Stomach (tissue), 8 donors: ENCODE measurements at regions not wholly inside any gene's neighbourhood (a gene's known extent, or its start where the extent isn't known, plus 50 kb on each side); places are given as distances from the start of the nearest gene placed in this dataset.

Experiments
- DNase-seq, 2 donors: peaks; one replicate each; pipeline versions ENCODE4 v3.0.0 to v3.0.0-alpha.2; 2013 to 2019
- H3K27ac ChIP-seq, 5 donors: fragments of 200-600 bp in 4 of 5; sonication (generic) in 4 of 5; one replicate each; pipeline ENCODE4 v1.5.1; 2013 to 2019; ENCODE audit warnings: mild to moderate bottlenecking in 1 of 5, moderate library complexity in 1 of 5
- H3K27me3 ChIP-seq, 3 donors: fragments of 200-600 bp; sonication (generic); one replicate each; pipeline ENCODE4 v1.5.1; 2017 to 2019; ENCODE audit warnings: mixed run types in 1 of 3
- H3K36me3 ChIP-seq, 4 donors: fragments of 200-600 bp; sonication (generic); 1 replicate in 3 of 4; 2 replicates in 1 of 4; pipeline ENCODE4 v1.5.1; 2016 to 2019
- H3K4me1 ChIP-seq, 4 donors: fragments of 200-600 bp; sonication (generic); one replicate each; pipeline ENCODE4 v1.5.1; 2016 to 2019
- H3K4me3 ChIP-seq, 4 donors: fragments of 200-600 bp; sonication (generic) in 3 of 4; one replicate each; pipeline ENCODE4 v1.5.1; 2016 to 2019; ENCODE audit warnings: mild to moderate bottlenecking in 1 of 4
- H3K9me3 ChIP-seq, 4 donors: fragments of 200-600 bp; sonication (generic); one replicate each; pipeline ENCODE4 v1.5.1; 2016 to 2019
- CTCF ChIP-seq, 7 experiments: fragments of 450-650 bp in 4 of 7; fragments of 200-600 bp in 3 of 7; sonication (generic) in 3 of 7; IDR thresholded peaks; one replicate each; pipeline ENCODE4 v1.5.1; 2016 to 2019; ENCODE audit warnings: antibody characterized with exemption in 7 of 7, control low read depth in 2 of 7, mild to moderate bottlenecking in 1 of 7
- EP300 ChIP-seq: sonication (generic); formaldehyde crosslinking; IDR thresholded peaks from one replicate; pipeline ENCODE4 v1.6.1; 2017; ENCODE audit warnings: antibody characterized with exemption
- POLR2A ChIP-seq, 4 donors: fragments of 450-650 bp; IDR thresholded peaks; one replicate each; pipeline ENCODE4 v1.6.1; 2016; ENCODE audit warnings: antibody characterized with exemption in 4 of 4, control low read depth in 2 of 4, mild to moderate bottlenecking in 1 of 4, moderate library complexity in 1 of 4
- POLR2AphosphoS5 ChIP-seq, 3 donors: sonication (generic); formaldehyde crosslinking; IDR thresholded peaks; one replicate each; pipeline ENCODE4 v1.6.1; 2016; ENCODE audit warnings: antibody characterized with exemption in 3 of 3
- WGBS, 5 donors: extraction: QIAGEN DNeasy Blood & Tissue Kit in 3 of 5; methylation state at CpG; one replicate each; pipeline versions ENCODE4 v1.1.5 to v1.1.7; 2013 to 2018; 5-methylcytosine and 5-hydroxymethylcytosine counted together
- intact Hi-C: fragments of 100-400 bp; cut with DNase I; formaldehyde crosslinking; loops from one replicate; pipeline ENCODE4 v1.15.1; 2023; ENCODE audit warnings: low total_unique reads
- donor health status: healthy with polysubstance abuse.
- donor health status: Bipolar disorder and iron deficiency.
- donor health status: healthy.

GRCh38 chr18:76592981-76593381, 97.9 kb upstream of the ZNF516 start:
- Histone ChIP-seq H3K4me3 (no peak overlapping the region), H3K4me1 (peaks cover 0 to 16% (median 11%) of the 10 kb centered on the region in 4 donors), H3K36me3 (no peaks in the 10 kb centered on the region), H3K27ac (no peak overlapping the region), H3K9me3 (no peaks in the 10 kb centered on the region), H3K27me3 (peaks cover 0 to 7% (median 0%) of the 10 kb centered on the region in 3 donors)
- no peak for TF ChIP-seq POLR2A (IDR thresholded peaks at IDR 0.05)
- no peak for TF ChIP-seq POLR2AphosphoS5 (IDR thresholded peaks at IDR 0.05)
- no peak for TF ChIP-seq CTCF (IDR thresholded peaks at IDR 0.05)
- TF ChIP-seq EP300: no peak
- peak in 1 of 2 donors; percentile 47 for DNase-seq
- WGBS, 5 donors: 16 to 34% (median 33%) methylated on average over 10 of the region's 10 CpGs
- intact Hi-C loops: no loop called here

GRCh38 chr18:76592096-76592495, 97.1 kb upstream of the ZNF516 start:
- Histone ChIP-seq H3K4me1 (peaks cover 0 to 16% (median 11%) of the 10 kb centered on the region in 4 donors), H3K4me3 (no peak overlapping the region), H3K36me3 (no peaks in the 10 kb centered on the region), H3K9me3 (no peaks in the 10 kb centered on the region), H3K27ac (no peak overlapping the region), H3K27me3 (peaks cover 0 to 7% (median 0%) of the 10 kb centered on the region in 3 donors)
- no peak for DNase-seq
- intact Hi-C loops: no loop called here
- no peak for TF ChIP-seq CTCF (IDR thresholded peaks at IDR 0.05)
- 77 to 84% (median 80%) methylated on average over 5 to 6 of the region's 6 CpGs for WGBS, 5 donors

GRCh38 chr18:76589866-76590265, 94.8 kb upstream of the ZNF516 start:
- intact Hi-C loops: no loop called here
- no peak for TF ChIP-seq CTCF (IDR thresholded peaks at IDR 0.05)
- no peak for TF ChIP-seq POLR2AphosphoS5 (IDR thresholded peaks at IDR 0.05)
- TF ChIP-seq EP300: no peak
- TF ChIP-seq POLR2A (IDR thresholded peaks at IDR 0.05): no peak
- WGBS, 5 donors: 78 to 91% (median 85%) methylated on average over 13 to 14 of the region's 14 CpGs
- Histone ChIP-seq H3K9me3 (no peaks in the 10 kb centered on the region), H3K27me3 (peaks cover 0 to 7% (median 0%) of the 10 kb centered on the region in 3 donors), H3K4me1 (peaks cover 0 to 16% (median 11%) of the 10 kb centered on the region in 4 donors), H3K36me3 (no peaks in the 10 kb centered on the region), H3K27ac (no peak overlapping the region), H3K4me3 (no peak overlapping the region)
- no peak for DNase-seq

- DNase-seq: no peak
- WGBS, 5 donors: 24 to 35% (median 27%) methylated on average over 1 of the region's 1 CpG
- Histone ChIP-seq H3K9me3 (no peaks in the 10 kb centered on the region), H3K4me3 (peak overlapping the region in 1 of 4 donors; percentile 31), H3K36me3 (no peaks in the 10 kb centered on the region), H3K4me1 (peaks cover 0 to 16% (median 11%) of the 10 kb centered on the region in 4 donors), H3K27me3 (peaks cover 0 to 7% (median 0%) of the 10 kb centered on the region in 3 donors), H3K27ac (no peak overlapping the region)
- TF ChIP-seq EP300 (no peak), CTCF (IDR thresholded peaks at IDR 0.05) (no peak), POLR2A (IDR thresholded peaks at IDR 0.05) (no peak), POLR2AphosphoS5 (IDR thresholded peaks at IDR 0.05) (no peak)
- intact Hi-C loops: no loop called here
Observed at GRCh38 chr18:76589316-76589715, 94.3 kb upstream of the ZNF516 start.
